ENCODE measurements at regions not wholly inside any gene's neighbourhood (a gene's known extent, or its start where the extent isn't known, plus 50 kb on each side); places are given as distances from the start of the nearest gene placed in this dataset.
"Not testable (repeated sequence)": the region's sequence is repeated elsewhere in the genome, so short reads cannot be mapped to it uniquely, and the experiment has no call there.

DNA sequence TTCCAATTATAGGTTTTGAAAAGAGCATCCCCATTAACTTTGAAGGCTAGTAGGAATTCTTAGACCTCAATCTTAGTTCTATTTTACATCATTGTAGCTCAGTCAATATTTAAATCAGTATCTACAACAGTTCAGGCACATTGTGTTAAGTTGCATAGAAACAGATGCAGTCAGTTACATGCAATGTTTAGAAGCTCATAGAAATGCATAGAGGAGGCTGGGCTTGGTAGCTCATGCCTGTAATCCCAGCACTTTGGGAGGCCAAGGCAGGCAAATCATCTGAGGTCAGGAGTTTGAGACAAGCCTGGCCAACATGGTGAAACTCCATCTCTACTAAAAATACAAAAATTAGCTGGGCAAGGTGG is 58.9 kb upstream of the PRKG1 start:
- H3K27me3 ChIP-seq (replicated peaks in 1 of 4; ENCODE audit: control insufficient read depth in 3 of 4, extremely low read depth in 1 of 4, insufficient read depth in 3 of 4, low read length in 3 of 4); POLR2A ChIA-PET (ENCODE audit: partially characterized antibody); H3K9ac ChIP-seq (replicated peaks in 1 of 4; ENCODE audit: extremely low read depth in 1 of 4, low read depth in 3 of 4, low read length in 3 of 4); H2BK20ac ChIP-seq (ENCODE audit: low read length); H3K14ac ChIP-seq (ENCODE audit: insufficient read length); H4K8ac ChIP-seq (ENCODE audit: extremely low read depth, insufficient read depth, low read length); H3K23ac ChIP-seq (ENCODE audit: insufficient read length); H2BK12ac ChIP-seq (ENCODE audit: low read depth, low read length); H4K91ac ChIP-seq (replicated peaks; ENCODE audit: insufficient read length, low read length); DNase-seq (ENCODE audit: low read depth in 1 of 2, low spot score in 2 of 2); H3K23me2 ChIP-seq (ENCODE audit: low read depth, low read length); H3K4me1 ChIP-seq (replicated peaks in 1 of 4; ENCODE audit: control insufficient read depth in 3 of 4, insufficient read depth in 4 of 4, low read length in 3 of 4); H3K56ac ChIP-seq (replicated peaks; ENCODE audit: insufficient read length, low read depth, low read length); H4K5ac ChIP-seq (ENCODE audit: insufficient read length, low read depth, low read length); H3K4me3 ChIP-seq (ENCODE audit: extremely low read depth in 1 of 4, insufficient read depth in 2 of 4, low read depth in 3 of 4, low read length in 4 of 4); H2AFZ ChIP-seq (ENCODE audit: low read length); H2AK5ac ChIP-seq (ENCODE audit: low read depth, low read length); H3K9me3 ChIP-seq (ENCODE audit: insufficient read depth in 2 of 2, low read depth in 1 of 2, low read length in 1 of 2); H4K20me1 ChIP-seq (replicated peaks in 1 of 2; ENCODE audit: control insufficient read depth in 1 of 2, insufficient read depth in 2 of 2, low read length in 2 of 2); H3K4me2 ChIP-seq (ENCODE audit: insufficient read depth in 1 of 2, low read depth in 2 of 2, low read length in 2 of 2); H2BK120ac ChIP-seq (replicated peaks; ENCODE audit: low read depth, low read length); FAIRE-seq; H3K79me2 ChIP-seq (ENCODE audit: control insufficient read depth in 1 of 2, insufficient read depth in 2 of 2, low read length in 2 of 2); H2BK5ac ChIP-seq (ENCODE audit: low read depth, low read length); H2BK15ac ChIP-seq (ENCODE audit: low read length); H3K4ac ChIP-seq (replicated peaks; ENCODE audit: insufficient read length, low read depth, low read length); H3K79me1 ChIP-seq (ENCODE audit: low read depth, low read length); H3K27ac ChIP-seq (ENCODE audit: low read depth, low read length); H3K18ac ChIP-seq (ENCODE audit: extremely low read depth, low read length); H3K36me3 ChIP-seq (ENCODE audit: control insufficient read depth in 2 of 4, insufficient read depth in 4 of 4, low read length in 3 of 4): not testable (repeated sequence)
- CTCF ChIA-PET (ENCODE audit: partially characterized antibody) = interaction anchor here (1.7 to 2.7 kb wide), 3 partner anchors 9 to 13 kb away, joined by 5 to 12 read pairs (median 5); no protein-coding TSS in a partner anchor

Measured in H1 (cell line).